Kidney capillary endothelial cell (primary cell): ENCODE measurements at regions not wholly inside any gene's neighbourhood (a gene's known extent, or its start where the extent isn't known, plus 50 kb on each side); places are given as distances from the start of the nearest gene placed in this dataset.
"Not testable (repeated sequence)": the region's sequence is repeated elsewhere in the genome, so short reads cannot be mapped to it uniquely, and the experiment has no call there.

Source experiments
- DNase-seq: peaks from one replicate; pipeline ENCODE4 v3.0.0-alpha.2; 2018; ENCODE audit warnings: low spot score

- DNase-seq = no peak
Observed at GRCh38 chr18:65671621-65672415, 79.0 kb upstream of the CDH7 start.

GRCh38 chr18:65670145-65670544 is 80.7 kb upstream of the CDH7 start:
- DNase-seq = not testable (repeated sequence)

GRCh38 chr18:65661391-65661790 is 89.4 kb upstream of the CDH7 start:
- no peak for DNase-seq

- DNase-seq = no peak
Observed at GRCh38 chr18:65659912-65660311, 90.9 kb upstream of the CDH7 start.

- DNase-seq = no peak
Observed at GRCh38 chr18:65659312-65659711, 91.5 kb upstream of the CDH7 start.

GRCh38 chr18:65651192-65651591 is 99.6 kb upstream of the CDH7 start:
- DNase-seq = no peak

GRCh38 chr18:65632236-65632635 is 118.6 kb upstream of the CDH7 start:
- DNase-seq = no peak

GRCh38 chr18:65631766-65632165 is 119.0 kb upstream of the CDH7 start:
- no peak for DNase-seq

GRCh38 chr18:65628390-65628789 is 122.4 kb upstream of the CDH7 start:
- DNase-seq = no peak

GRCh38 chr18:65623676-65624075 is 127.1 kb upstream of the CDH7 start:
- DNase-seq = peak; percentile 2

GRCh38 chr18:65622436-65622835 is 128.4 kb upstream of the CDH7 start:
- DNase-seq = no peak

GRCh38 chr18:65620076-65620696 is 130.6 kb upstream of the CDH7 start:
- DNase-seq = no peak

GRCh38 chr18:65610939-65611338 is 139.9 kb upstream of the CDH7 start:
- no peak for DNase-seq

GRCh38 chr18:65608471-65608870 is 142.3 kb upstream of the CDH7 start:
- DNase-seq = no peak

GRCh38 chr18:65607161-65607560 is 143.7 kb upstream of the CDH7 start:
- no peak for DNase-seq

GRCh38 chr18:65606551-65607130 is 144.2 kb upstream of the CDH7 start:
- DNase-seq = peak; percentile 40

GRCh38 chr18:65605352-65605751 is 145.5 kb upstream of the CDH7 start:
- not testable (repeated sequence) for DNase-seq

- no peak for DNase-seq
Observed at GRCh38 chr18:65601775-65602174, 149.0 kb upstream of the CDH7 start.

- DNase-seq = no peak
Observed at GRCh38 chr18:65592435-65592834, 158.4 kb upstream of the CDH7 start.

GRCh38 chr18:65587491-65587890 is 163.3 kb upstream of the CDH7 start:
- no peak for DNase-seq

GRCh38 chr18:65582094-65582493 is 168.7 kb upstream of the CDH7 start:
- not testable (repeated sequence) for DNase-seq

GRCh38 chr18:65568866-65569265 is 181.9 kb upstream of the CDH7 start:
- no peak for DNase-seq

- DNase-seq = peak; percentile 13
Observed at GRCh38 chr18:65567372-65567771, 183.4 kb upstream of the CDH7 start.
